ENCODE measurements at regions not wholly inside any gene's neighbourhood (a gene's known extent, or its start where the extent isn't known, plus 50 kb on each side); places are given as distances from the start of the nearest gene placed in this dataset.
A peak's percentile ranks its signal among the peaks of the same experiment; 100 is the strongest.

- no peak overlapping the region for H3K23ac ChIP-seq (ENCODE audit: low read depth, low read length, poor library complexity)
- H2BK5ac ChIP-seq (ENCODE audit: low read length), result no peak overlapping the region
- H2AFZ ChIP-seq (ENCODE audit: low read length), result no peak overlapping the region
- whole genome bisulfite sequencing, 2 donors (ENCODE audit: extremely low coverage in 2 of 2, insufficient read length in 2 of 2, insufficient replicate concordance in 1 of 2), result no CpG with 5 or more reads among the region's 2 CpGs
- no peak overlapping the region for H3K14ac ChIP-seq (ENCODE audit: low read length)
- no peak overlapping the region for H3K4me3 ChIP-seq (ENCODE audit: low read length in 2 of 2)
- peaks cover 0 to 2% of the 10 kb centered on the region in 2 donors for H3K9me3 ChIP-seq (replicated peaks in 1 of 2; ENCODE audit: control insufficient read depth in 2 of 2, insufficient read depth in 1 of 2, low read depth in 1 of 2, low read length in 2 of 2)
- no peak overlapping the region for H4K91ac ChIP-seq (ENCODE audit: low read depth, low read length, poor library complexity)
- H3K27me3 ChIP-seq (ENCODE audit: control insufficient read depth in 3 of 3, insufficient read depth in 3 of 3, low read depth in 1 of 3, low read length in 3 of 3), result no peaks in the 10 kb centered on the region
- H4K8ac ChIP-seq (ENCODE audit: low read depth, low read length), result no peak overlapping the region
- H2BK12ac ChIP-seq (ENCODE audit: low read length), result no peak overlapping the region
- no peak overlapping the region for H3K4me2 ChIP-seq (ENCODE audit: insufficient read depth, low read length, poor library complexity, severe bottlenecking)
- no peak overlapping the region for H2BK120ac ChIP-seq (ENCODE audit: low read depth, low read length)
- H3K27ac ChIP-seq (replicated peaks; ENCODE audit: low read length), result no peak overlapping the region
- no peaks in the 10 kb centered on the region for H3K79me1 ChIP-seq (ENCODE audit: low read depth, low read length)
- no peak overlapping the region for H2BK15ac ChIP-seq (ENCODE audit: low read length)
- no peak overlapping the region for H3K4ac ChIP-seq (ENCODE audit: low read length)
- H3K9ac ChIP-seq (ENCODE audit: low read depth, low read length, poor library complexity), result no peak overlapping the region
- peaks cover 2 to 6% of the 10 kb centered on the region in 2 donors for H3K4me1 ChIP-seq (ENCODE audit: control insufficient read depth in 2 of 2, insufficient read depth in 1 of 2, low read depth in 1 of 2, low read length in 2 of 2)
- no peak for DNase-seq (ENCODE audit: low spot score)
- H3K18ac ChIP-seq (ENCODE audit: low read length), result no peak overlapping the region
- no peaks in the 10 kb centered on the region for H3K36me3 ChIP-seq (replicated peaks in 1 of 2; ENCODE audit: control insufficient read depth in 2 of 2, insufficient read depth in 2 of 2, low read length in 2 of 2)
- H2AK5ac ChIP-seq (ENCODE audit: low read depth, low read length), result no peak overlapping the region
Measured at GRCh38 chr5:67731886-67732285, 483.7 kb upstream of the PIK3R1 start.

- H2BK120ac ChIP-seq (ENCODE audit: low read depth, low read length), result no peak overlapping the region
- peak overlapping the region; percentile 20 for H2AFZ ChIP-seq (ENCODE audit: low read length)
- no peaks in the 10 kb centered on the region for H3K79me1 ChIP-seq (ENCODE audit: low read depth, low read length)
- H2BK5ac ChIP-seq (ENCODE audit: low read length), result no peak overlapping the region
- H3K27ac ChIP-seq (replicated peaks; ENCODE audit: low read length), result peak overlapping the region; percentile 11
- no peak overlapping the region for H3K4ac ChIP-seq (ENCODE audit: low read length)
- H3K9me3 ChIP-seq (replicated peaks in 1 of 2; ENCODE audit: control insufficient read depth in 2 of 2, insufficient read depth in 1 of 2, low read depth in 1 of 2, low read length in 2 of 2), result peaks cover 0 to 2% of the 10 kb centered on the region in 2 donors
- peaks cover 2 to 6% of the 10 kb centered on the region in 2 donors for H3K4me1 ChIP-seq (ENCODE audit: control insufficient read depth in 2 of 2, insufficient read depth in 1 of 2, low read depth in 1 of 2, low read length in 2 of 2)
- H2AK5ac ChIP-seq (ENCODE audit: low read depth, low read length), result no peak overlapping the region
- H3K27me3 ChIP-seq (ENCODE audit: control insufficient read depth in 3 of 3, insufficient read depth in 3 of 3, low read depth in 1 of 3, low read length in 3 of 3), result no peaks in the 10 kb centered on the region
- WGBS, 2 donors (ENCODE audit: extremely low coverage in 2 of 2, insufficient read length in 2 of 2, insufficient replicate concordance in 1 of 2), result no CpG with 5 or more reads among the region's 1 CpG
- no peak overlapping the region for H4K8ac ChIP-seq (ENCODE audit: low read depth, low read length)
- H3K14ac ChIP-seq (ENCODE audit: low read length), result no peak overlapping the region
- no peak for DNase-seq (ENCODE audit: low spot score)
- H3K9ac ChIP-seq (ENCODE audit: low read depth, low read length, poor library complexity), result no peak overlapping the region
- no peak overlapping the region for H4K91ac ChIP-seq (ENCODE audit: low read depth, low read length, poor library complexity)
- no peak overlapping the region for H3K4me3 ChIP-seq (ENCODE audit: low read length in 2 of 2)
- no peak overlapping the region for H3K23ac ChIP-seq (ENCODE audit: low read depth, low read length, poor library complexity)
- no peaks in the 10 kb centered on the region for H3K36me3 ChIP-seq (replicated peaks in 1 of 2; ENCODE audit: control insufficient read depth in 2 of 2, insufficient read depth in 2 of 2, low read length in 2 of 2)
- no peak overlapping the region for H2BK15ac ChIP-seq (ENCODE audit: low read length)
- no peak overlapping the region for H3K4me2 ChIP-seq (ENCODE audit: insufficient read depth, low read length, poor library complexity, severe bottlenecking)
- no peak overlapping the region for H3K18ac ChIP-seq (ENCODE audit: low read length)
- H2BK12ac ChIP-seq (ENCODE audit: low read length), result no peak overlapping the region
Measured at GRCh38 chr5:67730917-67731474, 484.6 kb upstream of the PIK3R1 start.

GRCh38 chr5:67728326-67728890 lies 487.1 kb upstream of the PIK3R1 start:
- no peak overlapping the region for H3K14ac ChIP-seq (ENCODE audit: low read length)
- no CpG with 5 or more reads among the region's 3 CpGs for WGBS, 2 donors (ENCODE audit: extremely low coverage in 2 of 2, insufficient read length in 2 of 2, insufficient replicate concordance in 1 of 2)
- no peak overlapping the region for H4K8ac ChIP-seq (ENCODE audit: low read depth, low read length)
- H3K4me3 ChIP-seq (ENCODE audit: low read length in 2 of 2), result no peak overlapping the region
- H3K27ac ChIP-seq (replicated peaks; ENCODE audit: low read length), result no peak overlapping the region
- H4K91ac ChIP-seq (ENCODE audit: low read depth, low read length, poor library complexity), result no peak overlapping the region
- no peak overlapping the region for H3K18ac ChIP-seq (ENCODE audit: low read length)
- H3K23ac ChIP-seq (ENCODE audit: low read depth, low read length, poor library complexity), result no peak overlapping the region
- no peak overlapping the region for H2BK120ac ChIP-seq (ENCODE audit: low read depth, low read length)
- H3K79me1 ChIP-seq (ENCODE audit: low read depth, low read length), result no peaks in the 10 kb centered on the region
- DNase-seq (ENCODE audit: low spot score), result no peak
- H3K4me1 ChIP-seq (ENCODE audit: control insufficient read depth in 2 of 2, insufficient read depth in 1 of 2, low read depth in 1 of 2, low read length in 2 of 2), result peaks cover 2 to 6% of the 10 kb centered on the region in 2 donors
- no peak overlapping the region for H3K4me2 ChIP-seq (ENCODE audit: insufficient read depth, low read length, poor library complexity, severe bottlenecking)
- peak overlapping the region; percentile 37 for H2AFZ ChIP-seq (ENCODE audit: low read length)
- no peak overlapping the region for H3K9ac ChIP-seq (ENCODE audit: low read depth, low read length, poor library complexity)
- no peak overlapping the region for H3K4ac ChIP-seq (ENCODE audit: low read length)
- no peaks in the 10 kb centered on the region for H3K9me3 ChIP-seq (replicated peaks in 1 of 2; ENCODE audit: control insufficient read depth in 2 of 2, insufficient read depth in 1 of 2, low read depth in 1 of 2, low read length in 2 of 2)
- no peak overlapping the region for H2BK12ac ChIP-seq (ENCODE audit: low read length)
- H3K36me3 ChIP-seq (replicated peaks in 1 of 2; ENCODE audit: control insufficient read depth in 2 of 2, insufficient read depth in 2 of 2, low read length in 2 of 2), result no peaks in the 10 kb centered on the region
- no peak overlapping the region for H2BK5ac ChIP-seq (ENCODE audit: low read length)
- no peaks in the 10 kb centered on the region for H3K27me3 ChIP-seq (ENCODE audit: control insufficient read depth in 3 of 3, insufficient read depth in 3 of 3, low read depth in 1 of 3, low read length in 3 of 3)
- no peak overlapping the region for H2BK15ac ChIP-seq (ENCODE audit: low read length)
- no peak overlapping the region for H2AK5ac ChIP-seq (ENCODE audit: low read depth, low read length)

- Histone ChIP-seq H2AFZ (ENCODE audit: low read length) (no peak overlapping the region), H2BK15ac (ENCODE audit: low read length) (no peak overlapping the region), H3K23ac (ENCODE audit: low read depth, low read length, poor library complexity) (no peak overlapping the region), H4K91ac (ENCODE audit: low read depth, low read length, poor library complexity) (no peak overlapping the region), H2BK5ac (ENCODE audit: low read length) (no peak overlapping the region), H3K18ac (ENCODE audit: low read length) (no peak overlapping the region), H4K8ac (ENCODE audit: low read depth, low read length) (no peak overlapping the region), H3K4me2 (ENCODE audit: insufficient read depth, low read length, poor library complexity, severe bottlenecking) (no peak overlapping the region), H3K4me3 (ENCODE audit: low read length in 2 of 2) (no peak overlapping the region), H3K79me1 (ENCODE audit: low read depth, low read length) (no peaks in the 10 kb centered on the region), H3K27ac (replicated peaks; ENCODE audit: low read length) (no peak overlapping the region), H3K14ac (ENCODE audit: low read length) (no peak overlapping the region), H2AK5ac (ENCODE audit: low read depth, low read length) (no peak overlapping the region), H3K9ac (ENCODE audit: low read depth, low read length, poor library complexity) (no peak overlapping the region), H3K4ac (ENCODE audit: low read length) (no peak overlapping the region), H3K4me1 (ENCODE audit: control insufficient read depth in 2 of 2, insufficient read depth in 1 of 2, low read depth in 1 of 2, low read length in 2 of 2) (no peaks in the 10 kb centered on the region), H3K36me3 (replicated peaks in 1 of 2; ENCODE audit: control insufficient read depth in 2 of 2, insufficient read depth in 2 of 2, low read length in 2 of 2) (no peaks in the 10 kb centered on the region), H2BK12ac (ENCODE audit: low read length) (no peak overlapping the region), H2BK120ac (ENCODE audit: low read depth, low read length) (no peak overlapping the region), H3K9me3 (replicated peaks in 1 of 2; ENCODE audit: control insufficient read depth in 2 of 2, insufficient read depth in 1 of 2, low read depth in 1 of 2, low read length in 2 of 2) (no peaks in the 10 kb centered on the region), H3K27me3 (ENCODE audit: control insufficient read depth in 3 of 3, insufficient read depth in 3 of 3, low read depth in 1 of 3, low read length in 3 of 3) (no peaks in the 10 kb centered on the region)
- WGBS, 2 donors (ENCODE audit: extremely low coverage in 2 of 2, insufficient read length in 2 of 2, insufficient replicate concordance in 1 of 2), result no CpG with 5 or more reads among the region's 1 CpG
- DNase-seq (ENCODE audit: low spot score), result no peak
Measured at GRCh38 chr5:67725604-67726003, 490.0 kb upstream of the PIK3R1 start.
